Nephron (organoid): ENCODE measurements at regions not wholly inside any gene's neighbourhood (a gene's known extent, or its start where the extent isn't known, plus 50 kb on each side); places are given as distances from the start of the nearest gene placed in this dataset.
"Not testable (repeated sequence)": the region's sequence is repeated elsewhere in the genome, so short reads cannot be mapped to it uniquely, and the experiment has no call there.

Experiments
- H3K27ac Mint-ChIP-seq, 3 experiments: 2 replicates each; pipeline ENCODE4 v1.8.0; 2020; ENCODE audit warnings: mixed read lengths in 3 of 3, mild to moderate bottlenecking in 2 of 3, moderate library complexity in 1 of 3
- H3K27me3 Mint-ChIP-seq: 2 replicates; pipeline ENCODE4 v1.8.0; 2021; ENCODE audit warnings: low read depth, mild to moderate bottlenecking, moderate library complexity, mixed read lengths
- H3K36me3 Mint-ChIP-seq: 2 replicates; pipeline ENCODE4 v1.8.0; 2020; ENCODE audit warnings: low read depth, mixed read lengths
- H3K4me1 Mint-ChIP-seq: 2 replicates; pipeline ENCODE4 v1.8.0; 2020; ENCODE audit warnings: mixed read lengths
- H3K4me3 Mint-ChIP-seq, 3 experiments: 2 replicates each; pipeline ENCODE4 v1.8.0; 2020; ENCODE audit warnings: mild to moderate bottlenecking in 3 of 3, mixed read lengths in 3 of 3, moderate library complexity in 2 of 3
- H3K9me3 Mint-ChIP-seq: 2 replicates; pipeline ENCODE4 v1.8.0; 2020; ENCODE audit warnings: mixed read lengths
- CTCF ChIP-seq, 3 experiments: fragments of 200-600 bp; sonication (generic); IDR thresholded peaks; one replicate each; pipeline ENCODE4 v1.5.0; 2021; ENCODE audit warnings: antibody characterized with exemption in 3 of 3; ENCODE audit not compliant: unreplicated experiment in 3 of 3

GRCh38 chr6:76510489-76510888, 438.0 kb upstream of the IMPG1 start:
- no peaks in the 10 kb centered on the region for H3K4me1 Mint-ChIP-seq
- H3K9me3 Mint-ChIP-seq, result peaks cover 5% of the 10 kb centered on the region
- H3K36me3 Mint-ChIP-seq, result no peaks in the 10 kb centered on the region
- no peak overlapping the region for H3K27ac Mint-ChIP-seq
- no peaks in the 10 kb centered on the region for H3K27me3 Mint-ChIP-seq
- H3K4me3 Mint-ChIP-seq, result no peak overlapping the region
- TF ChIP-seq CTCF (IDR thresholded peaks at IDR 0.05; ENCODE audit: unreplicated experiment in 3 of 3), result no peak

- no peak for TF ChIP-seq CTCF (IDR thresholded peaks at IDR 0.05; ENCODE audit: unreplicated experiment in 3 of 3)
- H3K9me3 Mint-ChIP-seq, result peaks cover 5% of the 10 kb centered on the region
- no peak overlapping the region for H3K27ac Mint-ChIP-seq
- H3K4me3 Mint-ChIP-seq, result no peak overlapping the region
- no peaks in the 10 kb centered on the region for H3K4me1 Mint-ChIP-seq
- H3K36me3 Mint-ChIP-seq, result no peaks in the 10 kb centered on the region
- no peaks in the 10 kb centered on the region for H3K27me3 Mint-ChIP-seq
These were observed 436.9 kb upstream of the IMPG1 start for GRCh38 chr6:76509397-76509796.

- no peak overlapping the region for H3K4me3 Mint-ChIP-seq
- H3K4me1 Mint-ChIP-seq, result no peaks in the 10 kb centered on the region
- H3K27ac Mint-ChIP-seq, result no peak overlapping the region
- H3K27me3 Mint-ChIP-seq, result no peaks in the 10 kb centered on the region
- H3K9me3 Mint-ChIP-seq, result no peaks in the 10 kb centered on the region
- no peaks in the 10 kb centered on the region for H3K36me3 Mint-ChIP-seq
- TF ChIP-seq CTCF (IDR thresholded peaks at IDR 0.05; ENCODE audit: unreplicated experiment in 3 of 3), result no peak
These were observed 434.3 kb upstream of the IMPG1 start for GRCh38 chr6:76506808-76507207.

GRCh38 chr6:76495909-76496308, 423.4 kb upstream of the IMPG1 start:
- peaks cover 23% of the 10 kb centered on the region for H3K9me3 Mint-ChIP-seq
- no peak for TF ChIP-seq CTCF (IDR thresholded peaks at IDR 0.05; ENCODE audit: unreplicated experiment in 3 of 3)
- no peak overlapping the region for H3K4me3 Mint-ChIP-seq
- peaks cover 1% of the 10 kb centered on the region for H3K4me1 Mint-ChIP-seq
- no peak overlapping the region for H3K27ac Mint-ChIP-seq
- no peaks in the 10 kb centered on the region for H3K27me3 Mint-ChIP-seq
- H3K36me3 Mint-ChIP-seq, result no peaks in the 10 kb centered on the region

- H3K27ac Mint-ChIP-seq, H3K36me3 Mint-ChIP-seq, H3K27me3 Mint-ChIP-seq, H3K4me3 Mint-ChIP-seq: not testable (repeated sequence)
- peaks cover 18% of the 10 kb centered on the region for H3K4me1 Mint-ChIP-seq
- peaks cover 38% of the 10 kb centered on the region for H3K9me3 Mint-ChIP-seq
These were observed 418.9 kb upstream of the IMPG1 start for GRCh38 chr6:76491376-76491775.

- H3K4me3 Mint-ChIP-seq, result no peak overlapping the region
- no peaks in the 10 kb centered on the region for H3K36me3 Mint-ChIP-seq
- no peaks in the 10 kb centered on the region for H3K27me3 Mint-ChIP-seq
- peaks cover 18% of the 10 kb centered on the region for H3K4me1 Mint-ChIP-seq
- peaks cover 32% of the 10 kb centered on the region for H3K9me3 Mint-ChIP-seq
- H3K27ac Mint-ChIP-seq, result peak overlapping the region; percentile 11 to 70 (median 26)
- TF ChIP-seq CTCF (IDR thresholded peaks at IDR 0.05; ENCODE audit: unreplicated experiment in 3 of 3), result no peak
These were observed 418.0 kb upstream of the IMPG1 start for GRCh38 chr6:76490456-76490855.
